ENCODE measurements at regions not wholly inside any gene's neighbourhood (a gene's known extent, or its start where the extent isn't known, plus 50 kb on each side); places are given as distances from the start of the nearest gene placed in this dataset.

GRCh38 chr10:129056734-129057689 is 410.0 kb upstream of the MGMT start:
- Histone ChIP-seq H3K27me3 (ENCODE audit: control insufficient read depth in 3 of 3, insufficient read depth in 3 of 3, low read depth in 1 of 3, low read length in 3 of 3) (no peaks in the 10 kb centered on the region), H2BK5ac (ENCODE audit: low read length) (no peak overlapping the region), H2AFZ (ENCODE audit: low read length) (no peak overlapping the region), H3K18ac (ENCODE audit: low read length) (peak overlapping the region; percentile 45), H3K79me1 (ENCODE audit: low read depth, low read length) (no peaks in the 10 kb centered on the region), H2AK5ac (ENCODE audit: low read depth, low read length) (no peak overlapping the region), H3K4ac (ENCODE audit: low read length) (no peak overlapping the region), H2BK12ac (ENCODE audit: low read length) (no peak overlapping the region), H3K14ac (ENCODE audit: low read length) (peak overlapping the region; percentile 0), H2BK120ac (ENCODE audit: low read depth, low read length) (no peak overlapping the region), H4K8ac (ENCODE audit: low read depth, low read length) (peak overlapping the region; percentile 17), H3K4me1 (ENCODE audit: control insufficient read depth in 2 of 2, insufficient read depth in 1 of 2, low read depth in 1 of 2, low read length in 2 of 2) (peaks cover 0 to 15% of the 10 kb centered on the region in 2 donors), H3K23ac (ENCODE audit: low read depth, low read length, poor library complexity) (peak overlapping the region; percentile 0), H3K4me2 (ENCODE audit: insufficient read depth, low read length, poor library complexity, severe bottlenecking) (no peak overlapping the region), H3K9ac (ENCODE audit: low read depth, low read length, poor library complexity) (peak overlapping the region; percentile 60), H4K91ac (ENCODE audit: low read depth, low read length, poor library complexity) (no peak overlapping the region), H2BK15ac (ENCODE audit: low read length) (no peak overlapping the region), H3K27ac (replicated peaks; ENCODE audit: low read length) (no peak overlapping the region), H3K9me3 (replicated peaks in 1 of 2; ENCODE audit: control insufficient read depth in 2 of 2, insufficient read depth in 1 of 2, low read depth in 1 of 2, low read length in 2 of 2) (no peaks in the 10 kb centered on the region), H3K36me3 (replicated peaks in 1 of 2; ENCODE audit: control insufficient read depth in 2 of 2, insufficient read depth in 2 of 2, low read length in 2 of 2) (no peaks in the 10 kb centered on the region), H3K4me3 (ENCODE audit: low read length in 2 of 2) (peak overlapping the region in 1 of 2 donors; percentile 61)
- no peak for DNase-seq (ENCODE audit: low spot score)
- no CpG with 5 or more reads among the region's 25 CpGs for WGBS, 2 donors (ENCODE audit: extremely low coverage in 2 of 2, insufficient read length in 2 of 2, insufficient replicate concordance in 1 of 2)

- no peak overlapping the region for H3K27ac ChIP-seq (replicated peaks; ENCODE audit: low read length)
- H3K4me1 ChIP-seq (ENCODE audit: control insufficient read depth in 2 of 2, insufficient read depth in 1 of 2, low read depth in 1 of 2, low read length in 2 of 2), result peaks cover 0 to 15% of the 10 kb centered on the region in 2 donors
- no peak overlapping the region for H3K4ac ChIP-seq (ENCODE audit: low read length)
- H3K23ac ChIP-seq (ENCODE audit: low read depth, low read length, poor library complexity), result peak overlapping the region; percentile 26
- no peak overlapping the region for H2AFZ ChIP-seq (ENCODE audit: low read length)
- H4K91ac ChIP-seq (ENCODE audit: low read depth, low read length, poor library complexity), result no peak overlapping the region
- no peaks in the 10 kb centered on the region for H3K9me3 ChIP-seq (replicated peaks in 1 of 2; ENCODE audit: control insufficient read depth in 2 of 2, insufficient read depth in 1 of 2, low read depth in 1 of 2, low read length in 2 of 2)
- no peak for DNase-seq (ENCODE audit: low spot score)
- H2BK12ac ChIP-seq (ENCODE audit: low read length), result peak overlapping the region; percentile 65
- H3K36me3 ChIP-seq (replicated peaks in 1 of 2; ENCODE audit: control insufficient read depth in 2 of 2, insufficient read depth in 2 of 2, low read length in 2 of 2), result no peaks in the 10 kb centered on the region
- H2BK15ac ChIP-seq (ENCODE audit: low read length), result peak overlapping the region; percentile 69
- H3K14ac ChIP-seq (ENCODE audit: low read length), result no peak overlapping the region
- WGBS, 2 donors (ENCODE audit: extremely low coverage in 2 of 2, insufficient read length in 2 of 2, insufficient replicate concordance in 1 of 2), result no CpG with 5 or more reads among the region's 15 CpGs
- no peak overlapping the region for H2AK5ac ChIP-seq (ENCODE audit: low read depth, low read length)
- H3K18ac ChIP-seq (ENCODE audit: low read length), result no peak overlapping the region
- no peak overlapping the region for H2BK5ac ChIP-seq (ENCODE audit: low read length)
- H3K27me3 ChIP-seq (ENCODE audit: control insufficient read depth in 3 of 3, insufficient read depth in 3 of 3, low read depth in 1 of 3, low read length in 3 of 3), result no peaks in the 10 kb centered on the region
- no peaks in the 10 kb centered on the region for H3K79me1 ChIP-seq (ENCODE audit: low read depth, low read length)
- no peak overlapping the region for H3K9ac ChIP-seq (ENCODE audit: low read depth, low read length, poor library complexity)
- H4K8ac ChIP-seq (ENCODE audit: low read depth, low read length), result no peak overlapping the region
- H2BK120ac ChIP-seq (ENCODE audit: low read depth, low read length), result no peak overlapping the region
- no peak overlapping the region for H3K4me3 ChIP-seq (ENCODE audit: low read length in 2 of 2)
- no peak overlapping the region for H3K4me2 ChIP-seq (ENCODE audit: insufficient read depth, low read length, poor library complexity, severe bottlenecking)
Observed at GRCh38 chr10:129057856-129058663, 409.0 kb upstream of the MGMT start.

- H3K4ac ChIP-seq (ENCODE audit: low read length), result no peak overlapping the region
- H3K4me3 ChIP-seq (ENCODE audit: low read length in 2 of 2), result no peak overlapping the region
- no peak overlapping the region for H3K14ac ChIP-seq (ENCODE audit: low read length)
- H2BK120ac ChIP-seq (ENCODE audit: low read depth, low read length), result no peak overlapping the region
- no peak overlapping the region for H2BK15ac ChIP-seq (ENCODE audit: low read length)
- H3K18ac ChIP-seq (ENCODE audit: low read length), result peak overlapping the region; percentile 24
- no peak overlapping the region for H2AK5ac ChIP-seq (ENCODE audit: low read depth, low read length)
- no CpG with 5 or more reads among the region's 9 CpGs for WGBS, 2 donors (ENCODE audit: extremely low coverage in 2 of 2, insufficient read length in 2 of 2, insufficient replicate concordance in 1 of 2)
- no peaks in the 10 kb centered on the region for H3K36me3 ChIP-seq (replicated peaks in 1 of 2; ENCODE audit: control insufficient read depth in 2 of 2, insufficient read depth in 2 of 2, low read length in 2 of 2)
- H3K27me3 ChIP-seq (ENCODE audit: control insufficient read depth in 3 of 3, insufficient read depth in 3 of 3, low read depth in 1 of 3, low read length in 3 of 3), result no peaks in the 10 kb centered on the region
- no peaks in the 10 kb centered on the region for H3K79me1 ChIP-seq (ENCODE audit: low read depth, low read length)
- H2BK12ac ChIP-seq (ENCODE audit: low read length), result no peak overlapping the region
- no peak overlapping the region for H3K9ac ChIP-seq (ENCODE audit: low read depth, low read length, poor library complexity)
- H2BK5ac ChIP-seq (ENCODE audit: low read length), result no peak overlapping the region
- no peak overlapping the region for H3K4me2 ChIP-seq (ENCODE audit: insufficient read depth, low read length, poor library complexity, severe bottlenecking)
- H2AFZ ChIP-seq (ENCODE audit: low read length), result no peak overlapping the region
- H3K27ac ChIP-seq (replicated peaks; ENCODE audit: low read length), result no peak overlapping the region
- no peak overlapping the region for H4K8ac ChIP-seq (ENCODE audit: low read depth, low read length)
- H4K91ac ChIP-seq (ENCODE audit: low read depth, low read length, poor library complexity), result no peak overlapping the region
- no peaks in the 10 kb centered on the region for H3K9me3 ChIP-seq (replicated peaks in 1 of 2; ENCODE audit: control insufficient read depth in 2 of 2, insufficient read depth in 1 of 2, low read depth in 1 of 2, low read length in 2 of 2)
- no peak for DNase-seq (ENCODE audit: low spot score)
- peaks cover 0 to 15% of the 10 kb centered on the region in 2 donors for H3K4me1 ChIP-seq (ENCODE audit: control insufficient read depth in 2 of 2, insufficient read depth in 1 of 2, low read depth in 1 of 2, low read length in 2 of 2)
- H3K23ac ChIP-seq (ENCODE audit: low read depth, low read length, poor library complexity), result no peak overlapping the region
Observed at GRCh38 chr10:129058664-129059155, 408.3 kb upstream of the MGMT start.

GRCh38 chr10:129059977-129060376 is 407.1 kb upstream of the MGMT start:
- no peak overlapping the region for H3K4me2 ChIP-seq (ENCODE audit: insufficient read depth, low read length, poor library complexity, severe bottlenecking)
- H3K4ac ChIP-seq (ENCODE audit: low read length), result no peak overlapping the region
- H2BK120ac ChIP-seq (ENCODE audit: low read depth, low read length), result no peak overlapping the region
- H3K27ac ChIP-seq (replicated peaks; ENCODE audit: low read length), result no peak overlapping the region
- H3K9me3 ChIP-seq (replicated peaks in 1 of 2; ENCODE audit: control insufficient read depth in 2 of 2, insufficient read depth in 1 of 2, low read depth in 1 of 2, low read length in 2 of 2), result no peaks in the 10 kb centered on the region
- DNase-seq (ENCODE audit: low spot score), result no peak
- no peak overlapping the region for H3K4me3 ChIP-seq (ENCODE audit: low read length in 2 of 2)
- no CpG with 5 or more reads among the region's 9 CpGs for WGBS, 2 donors (ENCODE audit: extremely low coverage in 2 of 2, insufficient read length in 2 of 2, insufficient replicate concordance in 1 of 2)
- no peak overlapping the region for H3K14ac ChIP-seq (ENCODE audit: low read length)
- no peak overlapping the region for H2AK5ac ChIP-seq (ENCODE audit: low read depth, low read length)
- no peak overlapping the region for H4K91ac ChIP-seq (ENCODE audit: low read depth, low read length, poor library complexity)
- no peak overlapping the region for H2BK15ac ChIP-seq (ENCODE audit: low read length)
- H3K18ac ChIP-seq (ENCODE audit: low read length), result no peak overlapping the region
- H3K79me1 ChIP-seq (ENCODE audit: low read depth, low read length), result no peaks in the 10 kb centered on the region
- no peak overlapping the region for H2BK5ac ChIP-seq (ENCODE audit: low read length)
- H4K8ac ChIP-seq (ENCODE audit: low read depth, low read length), result no peak overlapping the region
- H3K36me3 ChIP-seq (replicated peaks in 1 of 2; ENCODE audit: control insufficient read depth in 2 of 2, insufficient read depth in 2 of 2, low read length in 2 of 2), result no peaks in the 10 kb centered on the region
- peaks cover 0 to 14% of the 10 kb centered on the region in 2 donors for H3K4me1 ChIP-seq (ENCODE audit: control insufficient read depth in 2 of 2, insufficient read depth in 1 of 2, low read depth in 1 of 2, low read length in 2 of 2)
- H3K9ac ChIP-seq (ENCODE audit: low read depth, low read length, poor library complexity), result no peak overlapping the region
- no peak overlapping the region for H2AFZ ChIP-seq (ENCODE audit: low read length)
- H2BK12ac ChIP-seq (ENCODE audit: low read length), result no peak overlapping the region
- H3K23ac ChIP-seq (ENCODE audit: low read depth, low read length, poor library complexity), result no peak overlapping the region
- H3K27me3 ChIP-seq (ENCODE audit: control insufficient read depth in 3 of 3, insufficient read depth in 3 of 3, low read depth in 1 of 3, low read length in 3 of 3), result no peaks in the 10 kb centered on the region

All from neuronal stem cell (in vitro differentiated cells).